WTC11 (cell line): ENCODE measurements at regions not wholly inside any gene's neighbourhood (a gene's known extent, or its start where the extent isn't known, plus 50 kb on each side); places are given as distances from the start of the nearest gene placed in this dataset.
A peak's percentile ranks its signal among the peaks of the same experiment; 100 is the strongest.

Experiments
- ATAC-seq: fragments of 200-7000 bp; cut with Tn5 transposase; 2 replicates; pipeline ENCODE4 v1.10.0; 2021; ENCODE audit warnings: mild to moderate bottlenecking, moderate library complexity
- CTCF ChIA-PET: fragments of 300-600 bp; sonication (Branson Sonifier 250); formaldehyde crosslinking; loops from one replicate; lab custom pipeline; 2021; ENCODE audit warnings: antibody characterized with exemption; lab: Charles Lee
- POLR2A ChIA-PET: fragments of 350-600 bp; sonication (Branson Sonifier 250); formaldehyde crosslinking; loops from one replicate; lab custom pipeline; 2021; ENCODE audit warnings: antibody characterized with exemption; lab: Charles Lee
- DNase-seq: peaks from one replicate; pipeline ENCODE4 v3.0.0; 2021; ENCODE audit warnings: low spot score
- H3K27ac Mint-ChIP-seq: 2 replicates; pipeline ENCODE4 v1.8.0; 2021; ENCODE audit warnings: mixed read lengths
- H3K27me3 Mint-ChIP-seq: 2 replicates; pipeline ENCODE4 v1.8.0; 2021; ENCODE audit warnings: low read depth, mild to moderate bottlenecking, moderate library complexity, mixed read lengths
- H3K36me3 Mint-ChIP-seq: 2 replicates; pipeline ENCODE4 v1.8.0; 2021; ENCODE audit warnings: mixed read lengths
- H3K4me1 Mint-ChIP-seq: 2 replicates; pipeline ENCODE4 v1.8.0; 2022; ENCODE audit warnings: mixed read lengths
- H3K4me3 Mint-ChIP-seq: 2 replicates; pipeline ENCODE4 v1.8.0; 2021; ENCODE audit warnings: mild to moderate bottlenecking, moderate library complexity, mixed read lengths
- H3K9me3 Mint-ChIP-seq: 2 replicates; pipeline ENCODE4 v1.8.0; 2021; ENCODE audit warnings: mixed read lengths
- GTF2I ChIP-seq: fragments of 250-450 bp; sonication (Bioruptor Pico); conservative IDR thresholded peaks from 2 replicates; pipeline ENCODE4 v1.4.0; 2021; ENCODE audit warnings: mild to moderate bottlenecking
- KAT7 ChIP-seq: sonication (generic); formaldehyde crosslinking; IDR thresholded peaks from 2 replicates; pipeline ENCODE4 v1.8.1; 2023; ENCODE audit warnings: missing genetic modification reagents, mild to moderate bottlenecking, borderline replicate concordance
- NR1H2 ChIP-seq: sonication (generic); formaldehyde crosslinking; IDR thresholded peaks from 2 replicates; pipeline ENCODE4 v1.9.0; 2021; ENCODE audit warnings: mild to moderate bottlenecking, moderate library complexity, missing genetic modification reagents
- NR3C1 ChIP-seq: sonication (generic); formaldehyde crosslinking; conservative IDR thresholded peaks from 2 replicates; pipeline ENCODE4 v1.8.1; 2023; ENCODE audit warnings: low read depth, mild to moderate bottlenecking, missing genetic modification reagents
- OVOL2 ChIP-seq: fragments of 250-450 bp; sonication (Bioruptor Pico); IDR thresholded peaks from 2 replicates; pipeline ENCODE4 v1.9.0; 2021; ENCODE audit warnings: mild to moderate bottlenecking, borderline replicate concordance
- SOX15 ChIP-seq: fragments of 250-450 bp; sonication (Bioruptor Pico); IDR thresholded peaks from 2 replicates; pipeline ENCODE4 v1.9.0; 2021; ENCODE audit warnings: mild to moderate bottlenecking
- SP1 ChIP-seq: sonication (generic); formaldehyde crosslinking; conservative IDR thresholded peaks from 2 replicates; pipeline ENCODE4 v1.8.1; 2022; ENCODE audit warnings: missing genetic modification reagents
- ZNF219 ChIP-seq: sonication (generic); formaldehyde crosslinking; IDR thresholded peaks from 2 replicates; pipeline ENCODE4 v1.8.0; 2023; ENCODE audit warnings: missing genetic modification reagents, mild to moderate bottlenecking, borderline replicate concordance
- ZNF263 ChIP-seq: sonication (generic); formaldehyde crosslinking; IDR thresholded peaks from 2 replicates; pipeline ENCODE4 v1.8.1; 2022; ENCODE audit warnings: low read depth, mild to moderate bottlenecking, moderate library complexity, missing genetic modification reagents
- TF ChIP-seq, protein P1 (sequence below): sonication (generic); formaldehyde crosslinking; IDR thresholded peaks from 2 replicates; pipeline ENCODE4 v1.8.1; 2022; ENCODE audit warnings: low read depth, missing genetic modification reagents, borderline replicate concordance
- TF ChIP-seq, protein P2 (sequence below): sonication (generic); formaldehyde crosslinking; IDR thresholded peaks from 2 replicates; pipeline ENCODE4 v1.8.0; 2022; ENCODE audit warnings: mild to moderate bottlenecking, missing genetic modification reagents
- TF ChIP-seq, protein P3 (sequence below): fragments of 200-600 bp; IDR thresholded peaks from 2 replicates; pipeline ENCODE4 v1.8.0; 2022; ENCODE audit warnings: antibody characterized with exemption
- TF ChIP-seq, protein P4 (sequence below): sonication (generic); formaldehyde crosslinking; IDR thresholded peaks from 2 replicates; pipeline ENCODE4 v1.8.1; 2022; ENCODE audit warnings: missing genetic modification reagents, borderline replicate concordance

DNA sequence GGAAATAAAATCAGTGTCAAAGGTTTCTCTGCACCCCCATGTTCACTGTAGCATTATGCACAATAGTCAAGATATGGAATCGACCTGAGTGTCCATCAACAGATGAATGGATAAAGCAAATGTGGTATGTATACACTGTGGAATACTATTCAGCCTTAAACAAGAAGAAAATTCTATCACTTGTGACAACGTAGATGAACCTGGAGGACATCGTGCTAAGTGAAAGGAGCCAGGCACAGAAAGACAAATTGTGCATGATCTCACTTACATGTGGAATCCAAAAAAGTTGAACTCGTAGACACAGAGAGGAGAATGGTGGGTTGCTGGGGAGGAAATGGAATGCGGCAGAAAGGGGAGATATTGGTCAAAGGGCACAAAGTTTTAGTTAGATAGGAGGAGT lies 136.3 kb upstream of the ESR1 start:
- Mint-ChIP-seq H3K27ac (no peak overlapping the region), H3K4me3 (no peak overlapping the region), H3K4me1 (peaks cover 3% of the 10 kb centered on the region; the same call in 1 of the 2 replicates), H3K9me3 (peaks cover 7% of the 10 kb centered on the region), H3K27me3 (no peaks in the 10 kb centered on the region), H3K36me3 (peaks cover 3% of the 10 kb centered on the region; the same call in 1 of the 2 replicates)
- POLR2A ChIA-PET = interaction anchor here (0.7 kb wide), 1 partner anchor 304 kb away, joined by 5 read pairs; no protein-coding TSS in a partner anchor
- CTCF ChIA-PET = no interaction called here
- no peak for TF ChIP-seq OVOL2 (CRISPR knock-in tag)
- TF ChIP-seq, protein P1, sequence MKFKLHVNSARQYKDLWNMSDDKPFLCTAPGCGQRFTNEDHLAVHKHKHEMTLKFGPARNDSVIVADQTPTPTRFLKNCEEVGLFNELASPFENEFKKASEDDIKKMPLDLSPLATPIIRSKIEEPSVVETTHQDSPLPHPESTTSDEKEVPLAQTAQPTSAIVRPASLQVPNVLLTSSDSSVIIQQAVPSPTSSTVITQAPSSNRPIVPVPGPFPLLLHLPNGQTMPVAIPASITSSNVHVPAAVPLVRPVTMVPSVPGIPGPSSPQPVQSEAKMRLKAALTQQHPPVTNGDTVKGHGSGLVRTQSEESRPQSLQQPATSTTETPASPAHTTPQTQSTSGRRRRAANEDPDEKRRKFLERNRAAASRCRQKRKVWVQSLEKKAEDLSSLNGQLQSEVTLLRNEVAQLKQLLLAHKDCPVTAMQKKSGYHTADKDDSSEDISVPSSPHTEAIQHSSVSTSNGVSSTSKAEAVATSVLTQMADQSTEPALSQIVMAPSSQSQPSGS (CRISPR knock-in tag) = no peak
- no peak for ATAC-seq
- no peak for DNase-seq

DNA sequence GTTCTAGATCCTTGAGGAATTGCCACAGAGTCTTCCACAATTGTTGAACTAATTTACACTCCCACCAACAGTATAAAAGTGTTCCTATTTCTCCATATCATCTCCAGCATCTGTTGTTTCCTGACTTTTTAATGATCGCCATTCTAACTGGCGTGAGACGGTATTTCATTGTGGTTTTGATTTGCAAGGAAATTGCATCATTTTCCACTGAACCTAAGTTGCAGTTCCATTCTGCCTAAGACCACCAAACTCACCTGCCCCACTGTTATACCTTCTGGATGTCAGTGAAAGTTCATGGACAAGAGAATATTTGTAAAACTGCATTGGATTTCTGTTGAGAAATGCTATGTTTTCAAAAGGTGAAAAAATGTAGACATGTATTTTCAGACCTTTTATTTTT lies 132.9 kb upstream of the ESR1 start:
- DNase-seq = no peak
- Mint-ChIP-seq H3K27ac (no peak overlapping the region), H3K4me3 (no peak overlapping the region), H3K36me3 (peaks cover 3% of the 10 kb centered on the region; the same call in 1 of the 2 replicates), H3K27me3 (no peaks in the 10 kb centered on the region), H3K4me1 (peaks cover 3% of the 10 kb centered on the region; the same call in 1 of the 2 replicates), H3K9me3 (peaks cover 7% of the 10 kb centered on the region)
- POLR2A ChIA-PET = no interaction called here
- CTCF ChIA-PET = interaction anchor here (1.5 kb wide), 1 partner anchor 133 kb away, joined by 5 read pairs; the partner anchor contains the start of gene ESR1
- no peak for ATAC-seq
- no peak for TF ChIP-seq ZNF219
- no peak for TF ChIP-seq ZNF263 (CRISPR knock-in tag)
- TF ChIP-seq KAT7 (CRISPR knock-in tag) = no peak
- no peak for TF ChIP-seq GTF2I (CRISPR knock-in tag)

DNA sequence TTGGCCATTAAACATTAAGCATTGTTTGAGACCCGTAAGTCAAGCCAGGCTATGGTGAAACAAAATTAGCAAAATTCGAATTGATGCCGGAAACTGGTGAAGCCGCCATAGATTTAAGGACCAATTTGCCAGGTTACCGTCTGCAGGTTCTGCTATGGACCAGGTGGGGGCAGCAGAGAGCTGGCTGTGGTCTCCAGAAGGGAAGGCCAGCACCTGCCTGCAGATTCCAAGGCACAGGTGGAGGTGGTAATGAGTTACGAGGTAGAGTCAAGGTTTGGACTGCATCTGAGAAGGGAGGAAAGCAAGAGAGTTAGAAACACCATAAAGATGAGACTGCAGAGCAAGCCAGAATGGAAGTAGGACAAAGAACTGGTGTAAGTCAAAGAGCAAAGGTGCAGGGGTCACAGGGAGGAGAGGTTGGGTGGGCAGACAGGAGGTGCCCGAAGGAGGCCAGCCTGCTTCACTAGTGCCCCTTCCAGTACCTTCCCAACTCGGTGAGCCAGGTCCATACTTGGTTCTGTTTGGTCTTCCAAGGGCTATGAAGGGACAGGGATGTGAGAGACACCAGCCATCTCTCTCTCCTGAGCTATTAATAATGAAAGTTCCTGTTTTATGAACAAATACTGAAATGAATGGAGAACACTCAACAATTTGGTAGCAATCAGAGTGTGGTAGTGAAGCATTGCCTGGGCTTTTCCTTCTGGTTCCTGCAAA lies 131.6 kb upstream of the ESR1 start:
- peaks cover 5% of the 10 kb centered on the region for H3K4me1 Mint-ChIP-seq
- H3K4me3 Mint-ChIP-seq = no peak overlapping the region
- no peaks in the 10 kb centered on the region for H3K27me3 Mint-ChIP-seq
- H3K27ac Mint-ChIP-seq = no peak overlapping the region
- DNase-seq (peak; percentile 70), ATAC-seq (peak; percentile 99)
- ChIA-PET POLR2A (no interaction called here), CTCF (interaction anchor here (0.6 to 1.5 kb wide), 7 partner anchors 10 to 595 kb away, joined by 3 to 6 read pairs (median 3); partner anchors contain the start of gene ESR1)
- peaks cover 6% of the 10 kb centered on the region for H3K9me3 Mint-ChIP-seq
- peaks cover 3% of the 10 kb centered on the region; the same call in 1 of the 2 replicates for H3K36me3 Mint-ChIP-seq
- TF ChIP-seq, protein P2, sequence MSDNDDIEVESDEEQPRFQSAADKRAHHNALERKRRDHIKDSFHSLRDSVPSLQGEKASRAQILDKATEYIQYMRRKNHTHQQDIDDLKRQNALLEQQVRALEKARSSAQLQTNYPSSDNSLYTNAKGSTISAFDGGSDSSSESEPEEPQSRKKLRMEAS (CRISPR knock-in tag) = no peak
- TF ChIP-seq, protein P3, sequence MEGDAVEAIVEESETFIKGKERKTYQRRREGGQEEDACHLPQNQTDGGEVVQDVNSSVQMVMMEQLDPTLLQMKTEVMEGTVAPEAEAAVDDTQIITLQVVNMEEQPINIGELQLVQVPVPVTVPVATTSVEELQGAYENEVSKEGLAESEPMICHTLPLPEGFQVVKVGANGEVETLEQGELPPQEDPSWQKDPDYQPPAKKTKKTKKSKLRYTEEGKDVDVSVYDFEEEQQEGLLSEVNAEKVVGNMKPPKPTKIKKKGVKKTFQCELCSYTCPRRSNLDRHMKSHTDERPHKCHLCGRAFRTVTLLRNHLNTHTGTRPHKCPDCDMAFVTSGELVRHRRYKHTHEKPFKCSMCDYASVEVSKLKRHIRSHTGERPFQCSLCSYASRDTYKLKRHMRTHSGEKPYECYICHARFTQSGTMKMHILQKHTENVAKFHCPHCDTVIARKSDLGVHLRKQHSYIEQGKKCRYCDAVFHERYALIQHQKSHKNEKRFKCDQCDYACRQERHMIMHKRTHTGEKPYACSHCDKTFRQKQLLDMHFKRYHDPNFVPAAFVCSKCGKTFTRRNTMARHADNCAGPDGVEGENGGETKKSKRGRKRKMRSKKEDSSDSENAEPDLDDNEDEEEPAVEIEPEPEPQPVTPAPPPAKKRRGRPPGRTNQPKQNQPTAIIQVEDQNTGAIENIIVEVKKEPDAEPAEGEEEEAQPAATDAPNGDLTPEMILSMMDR = peak; percentile 90
- TF ChIP-seq, protein P4, sequence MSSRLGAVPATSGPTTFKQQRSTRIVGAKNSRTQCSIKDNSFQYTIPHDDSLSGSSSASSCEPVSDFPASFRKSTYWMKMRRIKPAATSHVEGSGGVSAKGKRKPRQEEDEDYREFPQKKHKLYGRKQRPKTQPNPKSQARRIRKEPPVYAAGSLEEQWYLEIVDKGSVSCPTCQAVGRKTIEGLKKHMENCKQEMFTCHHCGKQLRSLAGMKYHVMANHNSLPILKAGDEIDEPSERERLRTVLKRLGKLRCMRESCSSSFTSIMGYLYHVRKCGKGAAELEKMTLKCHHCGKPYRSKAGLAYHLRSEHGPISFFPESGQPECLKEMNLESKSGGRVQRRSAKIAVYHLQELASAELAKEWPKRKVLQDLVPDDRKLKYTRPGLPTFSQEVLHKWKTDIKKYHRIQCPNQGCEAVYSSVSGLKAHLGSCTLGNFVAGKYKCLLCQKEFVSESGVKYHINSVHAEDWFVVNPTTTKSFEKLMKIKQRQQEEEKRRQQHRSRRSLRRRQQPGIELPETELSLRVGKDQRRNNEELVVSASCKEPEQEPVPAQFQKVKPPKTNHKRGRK (CRISPR knock-in tag) = no peak
- TF ChIP-seq ZNF263 (CRISPR knock-in tag) = no peak

DNA sequence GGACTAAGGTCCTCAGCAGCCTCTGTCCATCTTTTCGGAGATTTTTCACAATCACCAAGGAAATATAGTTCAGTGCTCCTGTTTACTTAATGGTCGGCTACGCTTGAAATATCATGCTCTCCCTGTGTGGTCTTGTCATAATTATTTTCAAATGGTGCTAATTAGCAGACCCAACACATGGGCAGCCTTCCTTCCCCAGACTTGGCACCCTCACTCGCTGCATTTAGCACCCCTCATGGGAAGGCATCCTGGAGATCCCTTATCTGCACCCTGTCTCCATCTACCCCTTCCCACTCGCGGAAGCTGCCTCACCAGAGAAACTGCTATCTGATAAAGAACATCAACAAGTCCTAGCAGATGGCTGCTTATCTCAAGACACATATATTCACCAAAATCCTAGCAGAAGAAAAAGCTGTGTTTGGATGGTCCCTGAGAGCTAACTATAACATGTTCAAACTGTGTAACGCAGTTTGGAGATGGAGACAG lies 131.0 kb upstream of the ESR1 start:
- Mint-ChIP-seq H3K27ac (no peak overlapping the region), H3K4me3 (no peak overlapping the region), H3K36me3 (no peaks in the 10 kb centered on the region), H3K9me3 (peaks cover under 1% of the 10 kb centered on the region), H3K4me1 (peaks cover 11% of the 10 kb centered on the region), H3K27me3 (no peaks in the 10 kb centered on the region)
- ATAC-seq = no peak
- no peak for DNase-seq
- ChIA-PET CTCF (interaction anchor here (0.8 to 1.1 kb wide), 3 partner anchors 28 to 594 kb away, joined by 3 to 5 read pairs (median 3); no protein-coding TSS in a partner anchor), POLR2A (no interaction called here)
- TF ChIP-seq NR1H2 (CRISPR knock-in tag) = no peak
- TF ChIP-seq SOX15 (CRISPR knock-in tag) = no peak
- no peak for TF ChIP-seq SP1 (CRISPR knock-in tag)
- TF ChIP-seq, protein P2 (CRISPR knock-in tag) = no peak
- TF ChIP-seq, protein P3 = no peak
- TF ChIP-seq, protein P1 (CRISPR knock-in tag) = no peak
- TF ChIP-seq NR3C1 (CRISPR knock-in tag) = no peak
